ENCODE measurements at regions not wholly inside any gene's neighbourhood (a gene's known extent, or its start where the extent isn't known, plus 50 kb on each side); places are given as distances from the start of the nearest gene placed in this dataset.

GRCh38 chr12:124393414-124393790 is 98.5 kb downstream of the RFLNA start:
- DNase-seq, result no peak

GRCh38 chr12:124392667-124393413 is 97.9 kb downstream of the RFLNA start:
- DNase-seq, result no peak

- DNase-seq, result peak; percentile 18
Observed at GRCh38 chr12:124392271-124392666, 97.4 kb downstream of the RFLNA start.

GRCh38 chr12:124391340-124392261 is 96.7 kb downstream of the RFLNA start:
- peak; percentile 67 for DNase-seq

- no peak for DNase-seq
Observed at GRCh38 chr12:124390442-124391097, 95.7 kb downstream of the RFLNA start.

- no peak for DNase-seq
Observed at GRCh38 chr12:124389725-124390441, 95.0 kb downstream of the RFLNA start.

- peak; percentile 62 for DNase-seq
Observed at GRCh38 chr12:124389138-124389724, 94.3 kb downstream of the RFLNA start.

- peak; percentile 52 for DNase-seq
Observed at GRCh38 chr12:124388679-124389137, 93.8 kb downstream of the RFLNA start.

- DNase-seq, result no peak
Observed at GRCh38 chr12:124388038-124388671, 93.3 kb downstream of the RFLNA start.

GRCh38 chr12:124387528-124387911 is 92.6 kb downstream of the RFLNA start:
- DNase-seq, result no peak

- no peak for DNase-seq
Observed at GRCh38 chr12:124386661-124387527, 92.0 kb downstream of the RFLNA start.

GRCh38 chr12:124386059-124386458 is 91.2 kb downstream of the RFLNA start:
- no peak for DNase-seq

GRCh38 chr12:124385219-124385969 is 90.5 kb downstream of the RFLNA start:
- no peak for DNase-seq

GRCh38 chr12:124384299-124384894 is 89.5 kb downstream of the RFLNA start:
- DNase-seq, result no peak

GRCh38 chr12:124383028-124383427 is 88.1 kb downstream of the RFLNA start:
- DNase-seq, result no peak

- DNase-seq, result no peak
Observed at GRCh38 chr12:124381456-124382296, 86.8 kb downstream of the RFLNA start.

GRCh38 chr12:124380796-124381455 is 86.0 kb downstream of the RFLNA start:
- no peak for DNase-seq

Data from stimulated activated CD4-positive, alpha-beta T cell treated with anti-CD3 and anti-CD28 coated beads, Interleukin-4, amount 100 ng/mL, for 1 hour (primary cell).